Liver (tissue), 3 donors: ENCODE measurements at regions not wholly inside any gene's neighbourhood (a gene's known extent, or its start where the extent isn't known, plus 50 kb on each side); places are given as distances from the start of the nearest gene placed in this dataset.

Experiments
- CTCF ChIP-seq: fragments of 150-350 bp; IDR thresholded peaks from 2 replicates; pipeline ENCODE4 v1.5.1; 2017; ENCODE audit warnings: improper control_type of control experiment, low read depth, low read length; ENCODE audit not compliant: missing input control
- RAD21 ChIP-seq, 2 donors: IDR thresholded peaks; 2 replicates each; pipeline ENCODE4 v1.6.1; 2016; ENCODE audit warnings: antibody characterized with exemption in 2 of 2, mild to moderate bottlenecking in 2 of 2
- TAF1 ChIP-seq: conservative IDR thresholded peaks from 2 replicates; pipeline ENCODE4 v1.6.1; 2016; ENCODE audit warnings: antibody characterized with exemption, mild to moderate bottlenecking
- donor health status: healthy.
- donor health status: healthy.

- TF ChIP-seq CTCF: no peak
- TF ChIP-seq RAD21 (IDR thresholded peaks at IDR 0.05): no peak
- no peak for TF ChIP-seq TAF1
Observed at GRCh38 chr2:144630459-144631215, 110.7 kb upstream of the ZEB2 start.
